ENCODE measurements at regions not wholly inside any gene's neighbourhood (a gene's known extent, or its start where the extent isn't known, plus 50 kb on each side); places are given as distances from the start of the nearest gene placed in this dataset.

- no peak for DNase-seq (ENCODE audit: low spot score in 2 of 2)
- WGBS, result 73% methylated on average over 1 of the region's 1 CpG
These were observed 121.5 kb upstream of the LUZP2 start for GRCh38 chr11:24375351-24375750.

GRCh38 chr11:24375931-24376330 lies 120.9 kb upstream of the LUZP2 start:
- no peaks in the 10 kb centered on the region for H3K36me3 ChIP-seq
- H3K4me3 ChIP-seq, result no peak overlapping the region
- H3K27me3 ChIP-seq, result no peaks in the 10 kb centered on the region
- no peak overlapping the region for H3K27ac ChIP-seq
- no peak for TF ChIP-seq CTCF (IDR thresholded peaks at IDR 0.05)
- no peak for TF ChIP-seq EP300 (IDR thresholded peaks at IDR 0.05)
- TF ChIP-seq POLR2AphosphoS5 (IDR thresholded peaks at IDR 0.05), result no peak
- TF ChIP-seq POLR2A (IDR thresholded peaks at IDR 0.05), result no peak
- DNase-seq (ENCODE audit: low spot score in 2 of 2), result no peak
- 80% methylated on average over 3 of the region's 3 CpGs for whole genome bisulfite sequencing
- H3K4me1 ChIP-seq, result no peaks in the 10 kb centered on the region
- H3K9me3 ChIP-seq, result no peaks in the 10 kb centered on the region

More at GRCh38 chr11:24375351-24375750, 121.5 kb upstream of the LUZP2 start:
- no peaks in the 10 kb centered on the region for H3K36me3 ChIP-seq
- TF ChIP-seq POLR2A (IDR thresholded peaks at IDR 0.05), result no peak
- H3K4me3 ChIP-seq, result no peak overlapping the region
- H3K4me1 ChIP-seq, result no peaks in the 10 kb centered on the region
- no peak overlapping the region for H3K27ac ChIP-seq
- no peaks in the 10 kb centered on the region for H3K9me3 ChIP-seq
- H3K27me3 ChIP-seq, result no peaks in the 10 kb centered on the region

DNA sequence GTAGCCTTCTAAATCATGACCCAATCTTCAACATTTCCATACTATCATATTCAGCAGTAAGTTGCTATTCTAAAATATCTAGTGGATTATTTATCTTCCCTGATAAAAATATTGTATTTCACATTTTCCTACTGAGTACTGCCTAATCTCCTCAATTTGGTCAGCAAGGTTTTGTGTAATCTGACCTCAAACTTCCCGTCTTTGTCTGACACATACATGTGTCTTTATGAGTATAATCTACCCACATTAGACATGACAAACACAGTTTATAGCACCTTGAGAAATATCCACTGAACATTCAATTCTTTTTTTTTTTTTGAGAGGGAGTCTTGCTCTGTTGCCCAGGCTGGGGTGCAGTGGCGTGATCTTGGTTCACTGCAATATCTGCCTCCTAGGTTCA lies 113.7 kb upstream of the LUZP2 start:
- Histone ChIP-seq H3K4me3 (no peak overlapping the region), H3K4me1 (no peaks in the 10 kb centered on the region), H3K27ac (no peak overlapping the region), H3K27me3 (no peaks in the 10 kb centered on the region), H3K36me3 (no peaks in the 10 kb centered on the region), H3K9me3 (no peaks in the 10 kb centered on the region)
- DNase-seq (ENCODE audit: low spot score in 2 of 2), result no peak
- WGBS, result 84% methylated on average over 2 of the region's 2 CpGs
- TF ChIP-seq CTCF (IDR thresholded peaks at IDR 0.05), result no peak
- TF ChIP-seq POLR2AphosphoS5 (IDR thresholded peaks at IDR 0.05), result no peak
- no peak for TF ChIP-seq EP300 (IDR thresholded peaks at IDR 0.05)
- TF ChIP-seq POLR2A (IDR thresholded peaks at IDR 0.05), result no peak

- H3K4me3 ChIP-seq, result no peak overlapping the region
- H3K36me3 ChIP-seq, result no peaks in the 10 kb centered on the region
- TF ChIP-seq CTCF (IDR thresholded peaks at IDR 0.05) (no peak), EP300 (IDR thresholded peaks at IDR 0.05) (no peak), POLR2AphosphoS5 (IDR thresholded peaks at IDR 0.05) (no peak), POLR2A (IDR thresholded peaks at IDR 0.05) (no peak)
- no peaks in the 10 kb centered on the region for H3K4me1 ChIP-seq
- 45% methylated on average over 3 of the region's 3 CpGs for WGBS
- no peaks in the 10 kb centered on the region for H3K9me3 ChIP-seq
- no peaks in the 10 kb centered on the region for H3K27me3 ChIP-seq
- H3K27ac ChIP-seq, result no peak overlapping the region
- DNase-seq (ENCODE audit: low spot score in 2 of 2), result no peak
These were observed 112.6 kb upstream of the LUZP2 start for GRCh38 chr11:24384240-24384639.

DNA sequence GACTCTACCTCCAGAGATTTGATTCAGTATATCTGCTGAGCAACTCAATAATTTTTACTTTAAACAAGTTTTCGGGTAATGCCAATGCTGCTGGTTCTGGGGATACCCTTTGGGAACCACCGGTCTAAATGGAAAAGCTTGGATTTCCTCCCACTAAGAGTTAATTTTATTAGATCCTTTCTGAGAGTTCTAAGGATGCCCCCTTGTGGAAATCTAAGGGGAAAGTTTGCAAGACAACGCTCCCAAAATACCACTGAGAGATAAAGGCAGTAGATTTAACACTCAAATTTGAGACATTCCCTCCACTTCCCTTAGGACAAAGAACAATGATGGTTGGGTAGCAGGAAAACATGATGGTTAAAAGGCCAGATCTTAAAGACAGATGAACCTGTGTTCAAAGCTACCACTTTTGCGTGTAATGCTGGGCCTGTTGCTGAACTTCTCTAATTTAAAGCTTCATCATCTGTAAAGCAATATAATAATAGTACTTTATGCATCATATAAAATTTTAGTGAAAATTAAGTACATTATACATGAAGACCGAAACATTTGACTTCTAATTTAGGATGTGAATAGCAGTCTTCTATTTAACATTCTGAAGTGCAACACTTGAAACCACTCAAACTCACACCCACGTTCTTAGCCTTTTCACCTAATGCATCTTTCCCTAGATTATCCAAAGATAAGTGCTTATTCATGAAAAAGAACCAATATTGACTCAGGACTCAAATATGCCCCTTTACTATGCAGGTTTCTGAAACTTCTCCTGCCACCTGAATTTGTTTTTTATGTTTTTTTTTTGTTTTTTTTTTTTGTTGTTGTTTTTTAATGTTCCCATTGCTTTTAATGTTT lies 110.1 kb upstream of the LUZP2 start:
- Histone ChIP-seq H3K4me3 (no peak overlapping the region), H3K4me1 (no peaks in the 10 kb centered on the region), H3K27me3 (no peaks in the 10 kb centered on the region), H3K27ac (no peak overlapping the region), H3K9me3 (no peaks in the 10 kb centered on the region), H3K36me3 (no peaks in the 10 kb centered on the region)
- no peak for TF ChIP-seq POLR2AphosphoS5 (IDR thresholded peaks at IDR 0.05)
- no peak for TF ChIP-seq CTCF (IDR thresholded peaks at IDR 0.05)
- no peak for TF ChIP-seq POLR2A (IDR thresholded peaks at IDR 0.05)
- no peak for TF ChIP-seq EP300 (IDR thresholded peaks at IDR 0.05)
- WGBS, result 71% methylated on average over 6 of the region's 6 CpGs
- DNase-seq (ENCODE audit: low spot score in 2 of 2), result no peak

All from suprapubic skin (tissue), 4 donors.